Stimulated activated CD4-positive, alpha-beta T cell treated with anti-CD3 and anti-CD28 coated beads, Interleukin-12 subunit alpha, Interleukin-12 subunit beta, amount 100 ng/mL, for 4 hours (primary cell): ENCODE measurements at regions not wholly inside any gene's neighbourhood (a gene's known extent, or its start where the extent isn't known, plus 50 kb on each side); places are given as distances from the start of the nearest gene placed in this dataset.

Experiments used
- DNase-seq: peaks from one replicate; pipeline ENCODE4 v3.0.0-alpha.2; 2020

DNA sequence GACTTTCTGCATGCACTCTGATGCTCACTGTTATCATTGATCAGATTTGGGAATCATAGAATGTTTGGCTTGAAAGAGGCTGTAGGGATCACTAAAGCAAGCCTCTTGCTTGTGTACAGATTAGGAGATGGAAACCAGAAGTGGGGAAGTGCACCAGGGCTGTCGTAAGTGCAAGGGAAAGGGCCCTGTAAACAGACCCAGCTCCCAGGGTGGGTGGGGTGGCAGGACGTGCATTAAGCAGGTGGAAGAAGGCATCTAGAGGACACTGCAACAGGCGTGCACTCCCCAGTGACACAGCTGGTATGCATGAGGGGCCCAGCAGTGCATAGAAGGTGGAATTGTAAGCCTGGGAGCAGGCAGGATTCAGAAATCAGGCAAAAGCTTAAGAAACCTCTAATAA lies 58.0 kb upstream of the SLC7A14 start:
- DNase-seq = no peak

GRCh38 chr3:170642882-170643601 lies 57.2 kb upstream of the SLC7A14 start:
- no peak for DNase-seq

DNA sequence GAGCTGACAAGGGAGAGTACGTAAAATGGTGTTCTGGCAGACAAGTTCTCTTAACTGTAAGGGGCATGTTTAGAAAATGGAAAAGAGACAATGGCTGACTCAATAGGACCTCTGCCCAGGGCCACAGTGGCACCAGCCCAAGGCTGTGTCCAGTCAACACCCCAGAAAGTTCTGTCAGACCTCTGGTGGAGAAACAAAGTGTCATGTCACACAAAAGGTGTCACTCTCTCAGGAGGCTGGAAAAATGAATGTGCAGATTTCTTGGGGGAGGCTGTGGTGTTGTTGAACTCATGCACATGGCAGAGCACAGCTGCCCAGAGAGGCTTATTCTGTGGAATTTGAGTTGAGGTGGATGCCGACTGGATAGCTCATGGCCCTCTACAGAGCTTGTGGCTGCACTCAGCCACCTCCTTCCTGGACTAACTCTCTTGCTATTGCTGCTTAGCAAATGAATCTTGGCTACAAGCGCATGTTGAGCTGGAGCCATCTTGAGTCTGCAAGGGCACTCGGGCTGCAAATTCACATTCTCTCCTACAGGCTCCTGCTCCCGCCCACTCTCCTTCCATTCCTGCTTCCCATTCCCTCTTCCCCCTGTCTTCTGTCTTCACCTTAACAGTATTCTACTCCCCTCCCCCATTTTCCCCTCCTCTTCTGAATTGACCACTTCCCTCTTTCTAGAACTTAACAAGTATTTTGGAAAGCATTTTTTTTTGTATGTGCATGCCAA lies 55.8 kb upstream of the SLC7A14 start:
- no peak for DNase-seq

DNA sequence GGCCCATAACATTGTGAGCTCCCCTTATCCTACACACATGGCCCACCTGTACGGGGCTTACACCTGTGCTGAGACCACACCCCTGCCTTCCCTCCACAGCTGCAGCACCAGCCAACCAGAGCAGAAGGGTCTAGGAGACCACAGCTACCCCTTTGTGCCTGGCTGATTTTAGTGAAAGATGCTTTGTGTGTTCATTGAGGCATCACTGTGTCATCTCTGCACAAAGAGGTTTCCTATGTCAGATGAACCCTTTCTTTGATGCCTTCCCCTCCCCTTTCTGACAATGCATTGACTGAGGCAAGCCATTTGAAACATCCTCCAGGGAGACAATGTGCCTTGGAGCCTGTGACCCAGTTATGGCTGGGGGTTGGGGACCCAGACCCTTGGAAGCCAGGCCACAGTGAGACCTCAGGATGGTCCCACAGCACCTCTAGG lies 54.9 kb upstream of the SLC7A14 start:
- no peak for DNase-seq

DNA sequence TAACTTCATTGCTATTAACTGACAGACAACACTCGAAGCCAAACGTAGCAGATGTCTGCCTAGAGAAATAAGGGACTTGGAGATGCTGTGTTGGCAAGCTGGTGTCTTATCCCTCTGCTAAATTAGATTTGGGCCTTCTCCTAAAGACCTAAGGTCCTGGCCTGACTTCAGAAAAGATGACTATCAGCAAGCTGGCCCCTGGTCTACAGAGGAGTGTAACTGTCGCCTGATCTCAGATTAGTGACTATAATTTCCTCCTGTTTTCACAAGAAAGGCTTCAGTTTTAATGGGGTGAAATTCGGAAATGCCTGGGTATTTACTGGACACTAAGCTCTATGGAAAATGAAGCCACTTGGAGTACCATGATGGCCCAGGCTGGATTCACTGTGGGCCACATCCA lies 53.1 kb upstream of the SLC7A14 start:
- DNase-seq = no peak

- DNase-seq = no peak
These were observed 51.4 kb upstream of the SLC7A14 start for GRCh38 chr3:170637306-170637705.

DNA sequence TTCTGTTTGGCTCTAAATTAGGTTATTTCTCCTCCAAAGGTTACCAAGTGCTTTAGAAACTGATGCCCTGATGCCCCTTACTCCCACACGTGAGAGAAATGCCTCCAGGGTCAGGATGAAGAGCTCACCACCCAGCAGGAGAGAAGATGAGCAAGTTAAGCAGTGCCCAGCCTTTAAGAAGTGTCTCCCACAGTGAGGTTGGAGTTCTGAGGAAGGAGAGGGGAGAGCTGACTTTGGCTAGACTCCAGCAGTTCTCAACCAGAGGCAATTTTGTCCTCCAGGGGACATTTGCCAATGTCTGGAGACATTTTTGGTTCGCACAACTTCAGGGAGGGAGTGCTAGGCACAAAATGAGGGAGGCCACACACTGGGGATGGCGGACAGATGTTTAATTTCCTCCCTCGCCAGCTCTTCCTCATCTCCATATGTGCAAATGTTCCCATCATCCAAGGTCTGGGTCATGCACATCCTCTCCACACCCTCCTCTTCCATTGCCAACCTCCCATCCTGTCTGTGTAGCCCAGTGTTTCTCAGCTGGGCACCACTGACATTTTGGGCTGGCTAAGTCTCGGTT lies 50.6 kb upstream of the SLC7A14 start:
- DNase-seq = no peak
